AG04449 (cell line): ENCODE measurements at regions not wholly inside any gene's neighbourhood (a gene's known extent, or its start where the extent isn't known, plus 50 kb on each side); places are given as distances from the start of the nearest gene placed in this dataset.

Experiments
- CTCF ChIA-PET: fragments of 350-600 bp; formaldehyde crosslinking; extraction: SDS; loops from one replicate; lab custom pipeline; 2021; ENCODE audit warnings: antibody characterized with exemption; lab: Yijun Ruan, JAX
- POLR2A ChIA-PET: fragments of 400-600, 350-600 bp; formaldehyde crosslinking; extraction: SDS; loops from one replicate; lab custom pipeline; 2020; ENCODE audit warnings: antibody characterized with exemption, inconsistent platforms; lab: Yijun Ruan, JAX
- DNase-seq: peaks from one replicate; pipeline ENCODE4 v3.0.0-alpha.2; 2010; ENCODE audit warnings: low read depth, low spot score
- H3K4me3 ChIP-seq: 2 replicates; pipeline ENCODE4 v1.5.1; 2011; ENCODE audit warnings: low read depth, mild to moderate bottlenecking, control low read depth, low read length
- CTCF ChIP-seq: IDR thresholded peaks from one replicate; pipeline ENCODE4 v1.5.1; 2011; ENCODE audit warnings: mild to moderate bottlenecking, moderate library complexity, low read length, control low read depth, inconsistent platforms; ENCODE audit not compliant: insufficient read depth; ENCODE audit errors: missing control alignments

GRCh38 chr2:16251511-16252225 lies 311.3 kb downstream of the MYCN start:
- CTCF ChIA-PET: no interaction called here
- POLR2A ChIA-PET: no interaction called here
- H3K4me3 ChIP-seq: no peak overlapping the region
- no peak for TF ChIP-seq CTCF
- DNase-seq: no peak

- CTCF ChIA-PET: no interaction called here
Observed at GRCh38 chr2:16250886-16251285, 310.5 kb downstream of the MYCN start.

GRCh38 chr2:16250466-16250865 lies 310.1 kb downstream of the MYCN start:
- H3K4me3 ChIP-seq: no peak overlapping the region
- ChIA-PET CTCF (no interaction called here), POLR2A (no interaction called here)
- TF ChIP-seq CTCF: no peak
- no peak for DNase-seq

More at GRCh38 chr2:16250886-16251285, 310.5 kb downstream of the MYCN start:
- no peak for TF ChIP-seq CTCF
- POLR2A ChIA-PET: no interaction called here
- no peak for DNase-seq
- H3K4me3 ChIP-seq: no peak overlapping the region

GRCh38 chr2:16250056-16250425 lies 309.7 kb downstream of the MYCN start:
- ChIA-PET CTCF (no interaction called here), POLR2A (no interaction called here)
- TF ChIP-seq CTCF: no peak
- DNase-seq: no peak
- no peak overlapping the region for H3K4me3 ChIP-seq

- ChIA-PET CTCF (no interaction called here), POLR2A (no interaction called here)
- DNase-seq: no peak
- H3K4me3 ChIP-seq: no peak overlapping the region
- TF ChIP-seq CTCF: no peak
Observed at GRCh38 chr2:16249246-16250055, 309.1 kb downstream of the MYCN start.

- POLR2A ChIA-PET: no interaction called here
- TF ChIP-seq CTCF: no peak
- H3K4me3 ChIP-seq: no peak overlapping the region
- CTCF ChIA-PET: no interaction called here
- DNase-seq: no peak
Observed at GRCh38 chr2:16248571-16249105, 308.3 kb downstream of the MYCN start.
